ENCODE measurements at regions not wholly inside any gene's neighbourhood (a gene's known extent, or its start where the extent isn't known, plus 50 kb on each side); places are given as distances from the start of the nearest gene placed in this dataset.
"Not testable (repeated sequence)": the region's sequence is repeated elsewhere in the genome, so short reads cannot be mapped to it uniquely, and the experiment has no call there.

GRCh38 chr13:80814541-80814940 lies 473.6 kb upstream of the SPRY2 start:
- TF ChIP-seq CTCF (IDR thresholded peaks at IDR 0.05), result no peak
- ATAC-seq (ENCODE audit: low FRiP score), result no peak
- no peak for DNase-seq (ENCODE audit: low spot score)

GRCh38 chr13:80810294-80810693 lies 469.4 kb upstream of the SPRY2 start:
- ATAC-seq (ENCODE audit: low FRiP score); DNase-seq (ENCODE audit: low spot score): not testable (repeated sequence)

GRCh38 chr13:80802946-80803345 lies 462.0 kb upstream of the SPRY2 start:
- no peak for DNase-seq (ENCODE audit: low spot score)
- TF ChIP-seq CTCF (IDR thresholded peaks at IDR 0.05), result no peak
- ATAC-seq (ENCODE audit: low FRiP score), result no peak

GRCh38 chr13:80798576-80799133 lies 457.7 kb upstream of the SPRY2 start:
- TF ChIP-seq CTCF (IDR thresholded peaks at IDR 0.05), result no peak
- ATAC-seq (ENCODE audit: low FRiP score), result no peak
- no peak for DNase-seq (ENCODE audit: low spot score)

- ATAC-seq (ENCODE audit: low FRiP score) (no peak), DNase-seq (ENCODE audit: low spot score) (no peak)
- no peak for TF ChIP-seq CTCF (IDR thresholded peaks at IDR 0.05)
Observed at GRCh38 chr13:80787604-80788003, 446.7 kb upstream of the SPRY2 start.

GRCh38 chr13:80783926-80784565 lies 443.1 kb upstream of the SPRY2 start:
- no peak for DNase-seq (ENCODE audit: low spot score)

GRCh38 chr13:80782441-80782840 lies 441.5 kb upstream of the SPRY2 start:
- no peak for TF ChIP-seq CTCF (IDR thresholded peaks at IDR 0.05)
- DNase-seq (ENCODE audit: low spot score) (no peak), ATAC-seq (ENCODE audit: low FRiP score) (no peak)

More at GRCh38 chr13:80783926-80784565, 443.1 kb upstream of the SPRY2 start:
- no peak for TF ChIP-seq CTCF (IDR thresholded peaks at IDR 0.05)
- no peak for ATAC-seq (ENCODE audit: low FRiP score)

Measured in omental fat pad (tissue), 3 donors.